GM12874 (cell line): ENCODE measurements at regions not wholly inside any gene's neighbourhood (a gene's known extent, or its start where the extent isn't known, plus 50 kb on each side); places are given as distances from the start of the nearest gene placed in this dataset.

Experiments
- TF ChIP-seq, protein P1 (sequence below): IDR thresholded peaks from 2 replicates; pipeline ENCODE4 v1.5.1; 2011; ENCODE audit warnings: low read depth, mild to moderate bottlenecking, control low read depth, low read length, moderate library complexity; ENCODE audit not compliant: insufficient read depth

DNA sequence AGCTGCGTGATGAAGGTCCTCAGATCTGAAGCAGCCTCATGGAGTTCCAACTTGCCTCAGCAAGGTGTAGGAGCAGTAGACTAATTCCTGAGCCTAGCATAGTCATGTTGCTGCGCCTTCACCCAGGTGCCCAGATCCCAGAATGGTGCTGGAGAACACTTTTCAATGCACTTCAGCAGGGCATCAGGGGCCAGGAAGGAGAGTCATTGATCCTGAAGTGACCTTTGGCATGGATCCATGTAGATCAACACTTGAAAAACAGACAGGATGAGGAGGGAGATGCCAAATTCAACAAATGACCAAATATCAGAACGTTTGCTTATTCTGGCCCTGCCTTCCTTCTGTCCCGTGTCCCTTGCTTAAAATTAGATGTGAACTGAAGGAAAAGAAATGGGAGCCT is 91.9 kb downstream of the LEPR start:
- TF ChIP-seq, protein P1, sequence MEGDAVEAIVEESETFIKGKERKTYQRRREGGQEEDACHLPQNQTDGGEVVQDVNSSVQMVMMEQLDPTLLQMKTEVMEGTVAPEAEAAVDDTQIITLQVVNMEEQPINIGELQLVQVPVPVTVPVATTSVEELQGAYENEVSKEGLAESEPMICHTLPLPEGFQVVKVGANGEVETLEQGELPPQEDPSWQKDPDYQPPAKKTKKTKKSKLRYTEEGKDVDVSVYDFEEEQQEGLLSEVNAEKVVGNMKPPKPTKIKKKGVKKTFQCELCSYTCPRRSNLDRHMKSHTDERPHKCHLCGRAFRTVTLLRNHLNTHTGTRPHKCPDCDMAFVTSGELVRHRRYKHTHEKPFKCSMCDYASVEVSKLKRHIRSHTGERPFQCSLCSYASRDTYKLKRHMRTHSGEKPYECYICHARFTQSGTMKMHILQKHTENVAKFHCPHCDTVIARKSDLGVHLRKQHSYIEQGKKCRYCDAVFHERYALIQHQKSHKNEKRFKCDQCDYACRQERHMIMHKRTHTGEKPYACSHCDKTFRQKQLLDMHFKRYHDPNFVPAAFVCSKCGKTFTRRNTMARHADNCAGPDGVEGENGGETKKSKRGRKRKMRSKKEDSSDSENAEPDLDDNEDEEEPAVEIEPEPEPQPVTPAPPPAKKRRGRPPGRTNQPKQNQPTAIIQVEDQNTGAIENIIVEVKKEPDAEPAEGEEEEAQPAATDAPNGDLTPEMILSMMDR, result no peak

DNA sequence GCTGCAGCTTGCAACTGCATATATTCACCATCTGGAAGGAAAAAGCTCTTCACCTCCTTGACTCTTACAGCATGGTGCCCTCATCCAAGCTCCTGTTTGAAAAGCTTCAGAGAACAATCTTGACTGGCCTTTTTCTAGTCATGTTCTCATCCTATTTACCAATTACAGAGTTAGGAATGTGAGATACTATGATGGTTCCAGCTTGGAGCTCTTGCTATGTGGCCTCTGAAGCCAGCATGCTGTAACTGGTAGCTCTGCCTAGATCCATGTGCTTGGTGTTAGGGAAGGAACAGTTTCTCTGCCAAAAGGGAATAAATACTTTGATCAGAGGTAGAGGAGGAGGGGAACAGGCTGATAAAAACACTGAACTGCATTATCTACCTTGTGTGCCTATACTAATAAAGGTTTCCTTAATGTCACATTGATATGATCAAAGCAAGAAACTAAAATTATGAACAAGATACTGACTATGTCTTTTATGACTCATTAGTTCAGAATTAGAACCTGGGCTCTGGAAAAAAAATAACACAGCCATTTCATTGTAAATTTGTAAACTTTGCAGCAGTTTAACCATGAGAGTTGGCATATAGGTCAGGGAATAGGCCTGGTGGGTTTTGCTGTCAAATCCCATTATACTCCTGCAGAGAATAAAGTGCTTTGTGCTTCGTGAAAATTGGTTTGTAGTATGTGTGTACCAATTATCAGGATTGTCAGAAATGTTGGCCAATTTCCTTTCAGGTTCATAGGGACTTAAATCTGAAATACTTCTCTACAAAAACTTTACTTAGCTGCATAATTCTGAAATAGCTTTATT is 92.7 kb downstream of the LEPR start:
- TF ChIP-seq, protein P1, result no peak

DNA sequence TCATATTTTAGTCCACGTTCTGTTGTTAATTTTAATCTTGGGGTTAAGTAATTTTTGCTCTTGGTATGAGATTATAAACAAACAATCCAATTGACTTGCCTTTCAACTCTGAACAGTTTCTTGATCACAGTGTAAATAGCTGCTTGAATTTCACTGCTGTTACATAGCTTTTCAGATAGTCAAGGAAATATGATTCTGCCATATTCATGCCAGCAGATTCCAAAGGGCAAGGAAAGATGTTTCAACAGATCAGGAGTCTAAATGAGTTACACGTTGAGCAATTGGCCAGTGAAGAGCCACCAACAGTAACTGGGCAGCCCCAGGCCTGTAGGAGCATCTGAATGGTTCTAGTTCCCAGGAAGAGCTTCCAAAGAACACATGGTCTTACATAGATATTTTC is 93.6 kb downstream of the LEPR start:
- TF ChIP-seq, protein P1, result no peak

DNA sequence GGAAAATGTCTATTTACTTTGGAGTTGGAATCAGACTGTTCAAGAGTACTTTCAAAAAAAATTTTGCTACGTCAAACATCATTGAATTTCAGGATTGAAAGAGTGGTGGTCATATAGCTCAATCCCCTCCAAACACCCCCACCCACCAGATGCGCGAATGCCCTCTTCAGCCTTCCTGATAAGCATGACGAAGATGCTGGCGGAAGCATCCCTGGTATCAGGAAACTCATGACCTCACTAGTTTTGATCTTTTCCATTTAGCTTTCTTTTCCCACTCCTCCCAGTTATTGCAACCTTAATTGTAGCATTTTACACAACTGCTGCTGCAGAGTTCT is 104.4 kb downstream of the LEPR start:
- TF ChIP-seq, protein P1, result no peak

DNA sequence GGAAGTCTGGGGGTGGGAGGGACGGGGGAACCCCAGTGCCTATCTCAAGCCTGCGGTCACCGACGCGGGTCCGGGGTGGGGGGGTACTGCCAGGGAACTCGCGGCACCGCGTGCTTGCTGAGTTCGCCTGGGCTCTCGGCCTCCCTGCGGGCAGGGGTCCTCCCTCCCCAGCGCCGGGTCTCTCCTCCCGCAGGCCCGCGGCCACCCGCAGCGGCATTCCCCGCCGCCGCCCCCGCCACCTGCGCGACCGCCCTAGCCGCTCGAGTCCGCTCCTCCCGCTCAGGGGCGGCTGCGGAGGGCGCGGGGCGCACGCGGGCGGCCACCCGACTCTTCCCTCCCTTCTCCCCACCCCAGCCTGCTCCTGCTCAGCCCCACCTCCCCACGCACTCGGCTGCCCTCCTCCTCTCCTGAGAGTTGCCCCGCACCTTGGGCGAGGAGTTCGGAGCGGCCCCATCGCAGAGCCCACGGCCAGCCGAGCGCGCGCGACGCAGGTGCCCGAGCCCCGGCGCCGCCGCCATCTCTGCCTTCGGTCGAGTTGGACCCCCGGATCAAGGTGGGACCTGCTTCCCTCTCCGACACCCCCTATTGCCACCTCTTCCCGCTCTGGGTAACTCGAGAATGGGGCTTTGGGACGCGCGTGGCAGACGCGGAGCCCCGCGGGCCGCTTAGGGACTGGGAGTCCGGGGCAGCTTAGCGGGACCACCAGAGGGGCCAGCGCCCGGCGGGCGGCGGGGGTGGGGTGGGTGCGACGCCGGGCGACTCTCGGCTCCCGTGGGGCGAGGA is 105.0 kb downstream of the LEPR start:
- TF ChIP-seq, protein P1, result no peak

DNA sequence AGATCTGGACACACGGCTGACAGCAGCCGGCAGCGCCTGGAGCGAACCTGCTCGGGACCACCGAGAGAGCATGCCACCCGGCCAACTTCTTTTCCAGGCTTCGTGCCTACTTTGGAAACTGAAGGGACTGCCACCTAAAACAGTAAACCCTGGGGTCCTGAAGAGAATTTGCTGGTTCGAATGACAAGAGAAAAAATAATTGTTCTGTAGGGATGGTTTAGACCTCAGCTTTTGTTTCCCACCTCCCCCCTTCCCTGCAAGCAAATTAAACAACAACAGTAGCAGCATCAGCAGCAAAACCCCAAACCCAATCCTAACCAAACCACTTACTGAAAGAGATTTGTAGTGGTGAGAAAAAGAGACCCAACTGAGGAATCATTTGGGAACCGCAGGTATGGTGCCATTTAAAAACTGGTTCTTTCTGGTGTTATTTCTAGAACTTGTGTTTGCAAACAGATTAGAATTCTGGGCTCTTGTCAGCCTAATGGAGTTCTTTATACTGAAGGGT is 105.6 kb downstream of the LEPR start:
- TF ChIP-seq, protein P1, result no peak

DNA sequence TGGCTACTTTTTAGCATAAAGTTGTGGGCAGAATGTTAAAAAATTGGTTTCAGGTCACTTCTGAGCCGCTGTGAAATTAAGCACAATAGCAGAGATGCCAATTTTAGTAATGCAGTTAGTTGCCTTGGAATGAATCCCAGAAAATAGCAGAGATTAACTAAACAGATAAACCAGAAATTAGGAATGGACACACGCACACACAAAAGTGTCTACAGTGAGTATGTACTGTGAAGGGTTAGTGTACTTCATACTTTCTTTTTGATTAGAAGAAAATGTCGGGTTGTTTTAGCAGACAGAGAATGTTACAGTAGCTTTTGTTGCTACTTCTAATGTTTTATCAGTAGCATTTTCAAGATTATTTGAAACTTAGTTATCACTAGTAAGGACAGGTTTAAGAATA is 106.7 kb downstream of the LEPR start:
- TF ChIP-seq, protein P1, result no peak
